DND-41 (cell line): ENCODE measurements at regions not wholly inside any gene's neighbourhood (a gene's known extent, or its start where the extent isn't known, plus 50 kb on each side); places are given as distances from the start of the nearest gene placed in this dataset.

Experiments used
- ATAC-seq: fragments of 200-7000 bp; cut with Tn5 transposase; 3 replicates; pipeline ENCODE4 v1.9.1; 2021; ENCODE audit warnings: low read depth; ENCODE audit not compliant: insufficient read depth
- DNase-seq: peaks from one replicate; pipeline ENCODE4 v3.0.0-alpha.2; 2020
- H2AFZ ChIP-seq: 2 replicates; pipeline ENCODE4 v1.6.0; 2012; ENCODE audit warnings: low read depth, low read length
- H3K27ac ChIP-seq: 2 replicates; pipeline ENCODE4 v1.5.1; 2012; ENCODE audit warnings: low read length, inconsistent platforms
- H3K27me3 ChIP-seq: fragments of 200-600 bp; sonication (generic); 2 replicates; pipeline ENCODE4 v1.6.0; 2012; ENCODE audit warnings: low read length, mild to moderate bottlenecking, inconsistent platforms; ENCODE audit not compliant: insufficient read depth, poor library complexity
- H3K36me3 ChIP-seq: 2 replicates; pipeline ENCODE4 v1.5.1; 2012; ENCODE audit warnings: low read length, inconsistent platforms; ENCODE audit not compliant: insufficient read depth
- H3K4me1 ChIP-seq: 2 replicates; pipeline ENCODE4 v1.5.1; 2012; ENCODE audit warnings: mild to moderate bottlenecking, low read length; ENCODE audit not compliant: insufficient read depth
- H3K4me2 ChIP-seq: 2 replicates; pipeline ENCODE4 v1.6.0; 2012; ENCODE audit warnings: mild to moderate bottlenecking, moderate library complexity, low read length, inconsistent platforms; ENCODE audit not compliant: insufficient read depth
- H3K4me3 ChIP-seq, 2 experiments: fragments of 200-600 bp in 1 of 2; shearing (Covaris generic) in 1 of 2; 2 replicates each; pipeline ENCODE4 v1.5.1; 2012 to 2016; ENCODE audit warnings: inconsistent platforms in 2 of 2, low read length in 2 of 2, mild to moderate bottlenecking in 2 of 2, low read depth in 1 of 2, moderate library complexity in 1 of 2
- H3K79me2 ChIP-seq: 2 replicates; pipeline ENCODE4 v1.6.0; 2012; ENCODE audit warnings: low read length, inconsistent platforms; ENCODE audit not compliant: insufficient read depth
- H3K9ac ChIP-seq: 2 replicates; pipeline ENCODE4 v1.6.0; 2012; ENCODE audit warnings: low read depth, mild to moderate bottlenecking, inconsistent platforms, low read length, moderate library complexity
- H3K9me3 ChIP-seq: 2 replicates; pipeline ENCODE4 v1.5.1; 2012; ENCODE audit warnings: low read length, moderate library complexity, mild to moderate bottlenecking, inconsistent platforms; ENCODE audit not compliant: insufficient read depth, severe bottlenecking
- H4K20me1 ChIP-seq: 2 replicates; pipeline ENCODE4 v1.6.0; 2012; ENCODE audit warnings: low read length; ENCODE audit not compliant: insufficient read depth
- CTCF ChIP-seq: IDR thresholded peaks from 2 replicates; pipeline ENCODE4 v1.5.1; 2012; ENCODE audit warnings: borderline replicate concordance, low read length, moderate library complexity, mild to moderate bottlenecking; ENCODE audit not compliant: poor library complexity, severe bottlenecking; ENCODE audit errors: extremely low read depth
- EZH2 ChIP-seq: IDR thresholded peaks from 3 replicates; pipeline ENCODE4 v1.6.1; 2012; ENCODE audit warnings: borderline replicate concordance, low read depth, mild to moderate bottlenecking, moderate library complexity, low read length, inconsistent platforms; ENCODE audit not compliant: severe bottlenecking

DNA sequence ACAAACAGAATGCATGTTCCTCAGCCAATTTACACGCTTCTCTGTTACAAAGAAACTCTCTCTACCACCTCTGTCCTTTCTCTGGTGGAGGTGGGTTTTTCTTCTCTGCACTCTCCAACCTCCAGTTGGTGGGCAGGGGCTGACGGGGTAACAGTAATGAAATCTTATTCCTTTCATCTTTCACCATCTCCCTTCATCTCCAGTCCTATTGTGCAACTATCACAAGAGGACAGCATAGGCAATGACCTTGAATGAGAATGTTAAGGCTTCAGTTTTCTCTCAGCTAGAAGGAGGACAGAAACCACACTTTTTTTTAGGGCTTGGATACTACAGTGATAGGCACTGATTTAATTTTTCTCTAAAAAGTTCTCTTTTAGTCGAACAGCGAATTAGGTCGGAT is 81.7 kb upstream of the NEUROD1 start:
- ATAC-seq = no peak
- Histone ChIP-seq H4K20me1 (no peaks in the 10 kb centered on the region), H3K4me2 (no peak overlapping the region), H3K9ac (no peak overlapping the region), H3K4me1 (no peaks in the 10 kb centered on the region), H3K4me3 (no peak overlapping the region), H3K79me2 (no peaks in the 10 kb centered on the region), H2AFZ (no peak overlapping the region), H3K36me3 (no peaks in the 10 kb centered on the region), H3K27ac (no peak overlapping the region), H3K9me3 (no peaks in the 10 kb centered on the region), H3K27me3 (no peaks in the 10 kb centered on the region)
- TF ChIP-seq EZH2 (no peak), CTCF (no peak)
- DNase-seq = no peak

GRCh38 chr2:181762848-181763247 is 82.5 kb upstream of the NEUROD1 start:
- no peaks in the 10 kb centered on the region for H3K9me3 ChIP-seq
- H3K36me3 ChIP-seq = no peaks in the 10 kb centered on the region
- no peak overlapping the region for H2AFZ ChIP-seq
- no peak overlapping the region for H3K4me2 ChIP-seq
- no peaks in the 10 kb centered on the region for H4K20me1 ChIP-seq
- no peak overlapping the region for H3K27ac ChIP-seq
- DNase-seq (no peak), ATAC-seq (no peak)
- H3K4me1 ChIP-seq = no peaks in the 10 kb centered on the region
- TF ChIP-seq EZH2 (no peak), CTCF (no peak)
- H3K9ac ChIP-seq = no peak overlapping the region
- H3K27me3 ChIP-seq = no peaks in the 10 kb centered on the region
- no peaks in the 10 kb centered on the region for H3K79me2 ChIP-seq
- H3K4me3 ChIP-seq = no peak overlapping the region

DNA sequence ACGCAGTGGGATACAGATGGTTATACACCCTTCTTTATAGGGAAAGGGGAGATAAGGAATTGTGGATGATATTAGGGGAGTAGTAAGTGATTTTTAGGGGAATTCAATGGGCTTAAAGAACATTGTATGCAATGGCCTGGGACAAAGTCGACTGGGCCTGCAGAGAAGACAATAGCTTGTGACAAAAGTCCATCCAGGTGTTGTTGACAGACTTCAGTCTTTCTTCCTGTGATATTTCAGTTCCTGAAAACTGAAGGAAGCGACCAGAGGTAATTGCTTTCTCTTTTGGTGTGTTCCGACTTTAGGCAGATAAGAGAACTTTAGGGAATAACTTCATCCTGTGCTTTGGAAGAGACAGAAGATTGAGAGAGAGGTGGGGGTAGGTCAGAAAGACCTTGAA is 83.1 kb upstream of the NEUROD1 start:
- H3K36me3 ChIP-seq = no peaks in the 10 kb centered on the region
- H3K9ac ChIP-seq = no peak overlapping the region
- no peaks in the 10 kb centered on the region for H3K9me3 ChIP-seq
- no peak overlapping the region for H2AFZ ChIP-seq
- no peak for ATAC-seq
- H3K4me3 ChIP-seq = no peak overlapping the region
- H4K20me1 ChIP-seq = no peaks in the 10 kb centered on the region
- H3K27ac ChIP-seq = no peak overlapping the region
- H3K4me1 ChIP-seq = no peaks in the 10 kb centered on the region
- H3K79me2 ChIP-seq = no peaks in the 10 kb centered on the region
- no peaks in the 10 kb centered on the region for H3K27me3 ChIP-seq
- TF ChIP-seq CTCF (no peak), EZH2 (no peak)
- H3K4me2 ChIP-seq = no peak overlapping the region
- no peak for DNase-seq
